IMR-90 (cell line): ENCODE measurements at regions not wholly inside any gene's neighbourhood (a gene's known extent, or its start where the extent isn't known, plus 50 kb on each side); places are given as distances from the start of the nearest gene placed in this dataset.

ENCODE experiments used
- ATAC-seq: fragments of 200-7000 bp; cut with Tn5 transposase; 2 replicates; pipeline ENCODE4 v1.9.1; 2020; ENCODE audit warnings: low read depth, mild to moderate bottlenecking, moderate library complexity
- BruUV-seq: library from RNA; stranded (reverse); fragments of 400-500 nt; replicated peaks from 2 replicates; lab custom pipeline; 2021; lab: Mats Ljungman, UMichigan
- CTCF ChIA-PET: fragments of 300-600 bp; formaldehyde crosslinking; extraction: SDS; loops from one replicate; lab custom pipeline; 2021; ENCODE audit warnings: antibody characterized with exemption; lab: Yijun Ruan, JAX
- POLR2A ChIA-PET: fragments of 300-600 bp; sonication (Branson Sonifier 250); formaldehyde crosslinking; loops from one replicate; lab custom pipeline; 2022; ENCODE audit warnings: antibody characterized with exemption; ENCODE audit not compliant: unreplicated experiment; lab: Charles Lee
- DNase-seq: peaks from one replicate; pipeline ENCODE4 v3.0.0; 2013
- H2AFZ ChIP-seq: replicated peaks from 2 replicates; pipeline ENCODE3; 2013; ENCODE audit warnings: low read length, mild to moderate bottlenecking; ENCODE audit not compliant: poor library complexity
- H2AK5ac ChIP-seq: 2 replicates; pipeline ENCODE4 v1.6.1; 2013; ENCODE audit warnings: low read depth, low read length, inconsistent platforms
- H2AK9ac ChIP-seq: replicated peaks from 2 replicates; pipeline ENCODE3; 2013; ENCODE audit warnings: mild to moderate bottlenecking, low read depth, low read length, moderate library complexity; ENCODE audit not compliant: poor library complexity
- H2BK120ac ChIP-seq: 2 replicates; pipeline ENCODE4 v1.6.1; 2013; ENCODE audit warnings: low read depth, low read length, inconsistent platforms
- H2BK15ac ChIP-seq: 3 replicates; pipeline ENCODE4 v1.6.1; 2013; ENCODE audit warnings: low read depth, low read length, inconsistent platforms
- H2BK20ac ChIP-seq: 2 replicates; pipeline ENCODE4 v1.6.1; 2013; ENCODE audit warnings: low read depth, mild to moderate bottlenecking, inconsistent platforms, low read length, moderate library complexity
- H2BK5ac ChIP-seq: 2 replicates; pipeline ENCODE4 v1.6.1; 2013; ENCODE audit warnings: mild to moderate bottlenecking, low read depth, low read length, inconsistent platforms; ENCODE audit not compliant: poor library complexity, severe bottlenecking
- H3K14ac ChIP-seq: replicated peaks from 2 replicates; pipeline ENCODE4 v1.6.1; 2013; ENCODE audit warnings: low read depth, low read length, inconsistent platforms
- H3K18ac ChIP-seq: 2 replicates; pipeline ENCODE4 v1.6.1; 2013; ENCODE audit warnings: low read depth, low read length, control low read depth
- H3K23ac ChIP-seq: 2 replicates; pipeline ENCODE4 v1.6.1; 2013; ENCODE audit warnings: low read depth, low read length, inconsistent platforms
- H3K27ac ChIP-seq: 2 replicates; pipeline ENCODE4 v1.5.1; 2013; ENCODE audit warnings: mild to moderate bottlenecking, control low read depth, low read length; ENCODE audit not compliant: insufficient read depth
- H3K27me3 ChIP-seq: 2 replicates; pipeline ENCODE4 v1.6.1; 2013; ENCODE audit warnings: low read length; ENCODE audit not compliant: control insufficient read depth, insufficient read depth
- H3K36me3 ChIP-seq: 2 replicates; pipeline ENCODE4 v1.6.1; 2013; ENCODE audit warnings: low read length, mixed read lengths; ENCODE audit not compliant: control insufficient read depth, insufficient read depth
- H3K4ac ChIP-seq: 2 replicates; pipeline ENCODE4 v1.6.1; 2013; ENCODE audit warnings: low read depth, low read length, inconsistent platforms
- H3K4me1 ChIP-seq: 2 replicates; pipeline ENCODE4 v1.6.1; 2013; ENCODE audit warnings: low read length, mixed read lengths; ENCODE audit not compliant: control insufficient read depth, insufficient read depth
- H3K4me2 ChIP-seq: 2 replicates; pipeline ENCODE4 v1.6.1; 2013; ENCODE audit warnings: low read depth, mild to moderate bottlenecking, control low read depth, low read length, moderate library complexity
- H3K4me3 ChIP-seq: 2 replicates; pipeline ENCODE4 v1.5.1; 2013; ENCODE audit warnings: low read depth, mild to moderate bottlenecking, control low read depth, low read length, moderate library complexity; ENCODE audit not compliant: insufficient read depth
- H3K56ac ChIP-seq: 2 replicates; pipeline ENCODE4 v1.6.1; 2013; ENCODE audit warnings: low read length, inconsistent platforms; ENCODE audit not compliant: insufficient read depth; ENCODE audit errors: extremely low read depth
- H3K79me1 ChIP-seq, 2 experiments: 2 replicates each; pipeline ENCODE4 v1.6.1; 2013; ENCODE audit warnings: low read length in 2 of 2, inconsistent platforms in 1 of 2, low read depth in 1 of 2
- H3K9ac ChIP-seq: 2 replicates; pipeline ENCODE4 v1.6.1; 2013; ENCODE audit warnings: low read depth, low read length, control low read depth
- H3K9me1 ChIP-seq: 2 replicates; pipeline ENCODE4 v1.6.1; 2013; ENCODE audit warnings: low read length, inconsistent platforms; ENCODE audit not compliant: insufficient read depth
- H3K9me3 ChIP-seq: 2 replicates; pipeline ENCODE4 v1.6.1; 2013; ENCODE audit warnings: low read length; ENCODE audit not compliant: control insufficient read depth, insufficient read depth
- H4K20me1 ChIP-seq: 2 replicates; pipeline ENCODE4 v1.6.1; 2013; ENCODE audit warnings: low read length, inconsistent platforms; ENCODE audit not compliant: insufficient read depth
- H4K5ac ChIP-seq: 2 replicates; pipeline ENCODE4 v1.6.1; 2013; ENCODE audit warnings: mild to moderate bottlenecking, low read depth, low read length, control low read depth
- H4K8ac ChIP-seq, 2 experiments: 2 replicates each; pipeline ENCODE4 v1.6.1; 2013; ENCODE audit warnings: low read depth in 2 of 2, low read length in 2 of 2, control low read depth in 1 of 2, inconsistent platforms in 1 of 2
- H4K91ac ChIP-seq: 2 replicates; pipeline ENCODE4 v1.6.1; 2013; ENCODE audit warnings: low read depth, low read length, inconsistent platforms; ENCODE audit not compliant: insufficient read depth
- BHLHE40 ChIP-seq: fragments of 150-350 bp; IDR thresholded peaks from 2 replicates; pipeline ENCODE4 v1.6.1; 2016; ENCODE audit warnings: mild to moderate bottlenecking, low read depth, low read length
- CHD1 ChIP-seq: IDR thresholded peaks from 2 replicates; pipeline ENCODE4 v1.6.1; 2012; ENCODE audit warnings: low read depth, low read length, improper control_type of control experiment
- CTCF ChIP-seq: conservative IDR thresholded peaks from 2 replicates; pipeline ENCODE4 v1.5.1; 2012; ENCODE audit warnings: mild to moderate bottlenecking, low read depth, low read length, improper control_type of control experiment
- ELK1 ChIP-seq: fragments of 150-350 bp; IDR thresholded peaks from 2 replicates; pipeline ENCODE4 v1.6.1; 2016; ENCODE audit warnings: low read depth, mild to moderate bottlenecking, low read length, moderate library complexity, borderline replicate concordance
- FOS ChIP-seq: fragments of 150-350 bp; IDR thresholded peaks from 2 replicates; pipeline ENCODE4 v1.6.1; 2016; ENCODE audit warnings: low read depth, low read length
- MAFK ChIP-seq: IDR thresholded peaks from 2 replicates; pipeline ENCODE4 v1.6.1; 2012; ENCODE audit warnings: low read depth, low read length, improper control_type of control experiment
- MAZ ChIP-seq: IDR thresholded peaks from 2 replicates; pipeline ENCODE4 v1.6.1; 2012; ENCODE audit warnings: low read depth, mild to moderate bottlenecking, low read length, improper control_type of control experiment, moderate library complexity, borderline replicate concordance
- MXI1 ChIP-seq: IDR thresholded peaks from 2 replicates; pipeline ENCODE4 v1.6.1; 2012; ENCODE audit warnings: low read depth, mild to moderate bottlenecking, low read length, moderate library complexity, borderline replicate concordance
- NFE2L2 ChIP-seq: fragments of 150-350 bp; IDR thresholded peaks from 2 replicates; pipeline ENCODE4 v1.6.1; 2016; ENCODE audit warnings: low read depth, mild to moderate bottlenecking, low read length
- POLR2A ChIP-seq: IDR thresholded peaks from 2 replicates; pipeline ENCODE4 v1.6.1; 2012; ENCODE audit warnings: mild to moderate bottlenecking, low read depth, low read length
- RAD21 ChIP-seq: IDR thresholded peaks from 2 replicates; pipeline ENCODE4 v1.6.1; 2012; ENCODE audit warnings: low read length, improper control_type of control experiment
- RCOR1 ChIP-seq: IDR thresholded peaks from 2 replicates; pipeline ENCODE4 v1.6.1; 2012; ENCODE audit warnings: mild to moderate bottlenecking, low read length, improper control_type of control experiment; ENCODE audit not compliant: insufficient replicate concordance
- SMC3 ChIP-seq: fragments of 150-350 bp; IDR thresholded peaks from 2 replicates; pipeline ENCODE4 v1.6.1; 2016; ENCODE audit warnings: low read depth, mild to moderate bottlenecking, antibody characterized with exemption, low read length, moderate library complexity
- USF2 ChIP-seq: fragments of 150-350 bp; IDR thresholded peaks from 2 replicates; pipeline ENCODE4 v1.6.1; 2017; ENCODE audit warnings: mild to moderate bottlenecking, antibody characterized with exemption, low read length, low read depth
- WGBS, 2 experiments: methylation state at CpG; one replicate each; pipeline versions ENCODE4 v1.1.5 to v1.1.7; 2013; ENCODE audit warnings: missing lambda C conversion rate in 2 of 2; ENCODE audit not compliant: insufficient read length in 1 of 2; ENCODE audit errors: extremely low coverage in 2 of 2; 5-methylcytosine and 5-hydroxymethylcytosine counted together
- dilution Hi-C: fragments of 300-500 bp; cut with HindIII; formaldehyde crosslinking; loops from one replicate; pipeline ENCODE4 v1.14.3; 2018; ENCODE audit warnings: low sequenced_read_pairs; ENCODE audit not compliant: unreplicated experiment
- in situ Hi-C: fragments of 300-500 bp; cut with MboI; formaldehyde crosslinking; loops from 3 replicates; pipeline ENCODE4 v1.14.3; 2019; ENCODE audit warnings: low sequenced_read_pairs, inconsistent platforms, mixed read lengths
- intact Hi-C: fragments of 100-400 bp; cut with micrococcal nuclease; formaldehyde crosslinking; loops from 2 replicates; pipeline ENCODE4 v1.10.0; 2022

- Histone ChIP-seq H3K23ac (no peak overlapping the region), H3K18ac (no peak overlapping the region), H4K8ac (no peak overlapping the region), H2AFZ (no peak overlapping the region), H3K9me1 (no peaks in the 10 kb centered on the region), H2AK5ac (no peak overlapping the region), H3K9me3 (peaks cover 13% of the 10 kb centered on the region; the same call in 1 of the 2 replicates), H3K27me3 (no peaks in the 10 kb centered on the region), H4K5ac (no peak overlapping the region), H2BK5ac (no peak overlapping the region), H3K79me1 (no peaks in the 10 kb centered on the region), H3K56ac (no peak overlapping the region), H3K4me1 (no peaks in the 10 kb centered on the region), H3K27ac (no peak overlapping the region), H2BK15ac (no peak overlapping the region), H2AK9ac (no peak overlapping the region), H2BK120ac (no peak overlapping the region), H4K20me1 (no peaks in the 10 kb centered on the region), H2BK20ac (no peak overlapping the region), H3K4me2 (no peak overlapping the region), H3K4ac (no peak overlapping the region), H3K4me3 (no peak overlapping the region), H4K91ac (no peak overlapping the region), H3K9ac (no peak overlapping the region), H3K14ac (no peak overlapping the region), H3K36me3 (no peaks in the 10 kb centered on the region)
- no TSS peak for BruUV-seq
- no peak for TF ChIP-seq CTCF
- TF ChIP-seq RAD21: no peak
- no peak for TF ChIP-seq MXI1
- TF ChIP-seq BHLHE40: no peak
- no peak for TF ChIP-seq SMC3
- no peak for TF ChIP-seq FOS
- TF ChIP-seq RCOR1: no peak
- no peak for TF ChIP-seq MAFK
- no peak for TF ChIP-seq MAZ
- no peak for TF ChIP-seq USF2
- TF ChIP-seq POLR2A: no peak
- TF ChIP-seq NFE2L2: no peak
- no peak for TF ChIP-seq ELK1
- TF ChIP-seq CHD1: no peak
- ATAC-seq (no peak), DNase-seq (no peak)
- ChIA-PET CTCF (no interaction called here), POLR2A (no interaction called here)
- dilution Hi-C loops: no loop called here
- in situ Hi-C loops: no loop called here
- no CpG with 5 or more reads among the region's 1 CpG for WGBS, 2 experiments
- intact Hi-C loops: no loop called here
These were observed 732.6 kb upstream of the CDH7 start for GRCh38 chr18:65018184-65018583.
